DMS 273 (cell line): ENCODE measurements at regions not wholly inside any gene's neighbourhood (a gene's known extent, or its start where the extent isn't known, plus 50 kb on each side); places are given as distances from the start of the nearest gene placed in this dataset.

Experiments
- DNase-seq: peaks from one replicate; lab custom pipeline; 2025; ENCODE audit not compliant: unreplicated experiment; lab: John Stamatoyannopoulos, UW

DNA sequence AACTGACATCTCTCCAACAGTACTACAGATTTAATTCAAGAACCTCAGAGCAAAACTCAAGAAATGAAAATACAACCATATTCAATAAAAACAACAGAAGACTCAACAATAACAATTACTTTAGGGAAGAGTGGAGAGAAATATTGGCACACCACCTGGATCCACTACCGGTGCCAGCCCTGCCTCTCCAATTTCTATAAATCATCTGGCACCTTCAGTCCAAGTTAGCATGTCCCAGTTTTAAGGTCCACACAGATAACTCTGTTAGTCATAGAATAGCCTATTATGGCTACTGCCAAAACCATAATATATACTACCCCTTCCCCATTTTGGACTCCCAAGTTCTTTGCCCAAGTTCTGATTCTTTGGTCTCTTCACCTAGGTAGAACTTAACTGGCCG is 69.9 kb upstream of the PSMA6 start:
- no peak for DNase-seq

DNA sequence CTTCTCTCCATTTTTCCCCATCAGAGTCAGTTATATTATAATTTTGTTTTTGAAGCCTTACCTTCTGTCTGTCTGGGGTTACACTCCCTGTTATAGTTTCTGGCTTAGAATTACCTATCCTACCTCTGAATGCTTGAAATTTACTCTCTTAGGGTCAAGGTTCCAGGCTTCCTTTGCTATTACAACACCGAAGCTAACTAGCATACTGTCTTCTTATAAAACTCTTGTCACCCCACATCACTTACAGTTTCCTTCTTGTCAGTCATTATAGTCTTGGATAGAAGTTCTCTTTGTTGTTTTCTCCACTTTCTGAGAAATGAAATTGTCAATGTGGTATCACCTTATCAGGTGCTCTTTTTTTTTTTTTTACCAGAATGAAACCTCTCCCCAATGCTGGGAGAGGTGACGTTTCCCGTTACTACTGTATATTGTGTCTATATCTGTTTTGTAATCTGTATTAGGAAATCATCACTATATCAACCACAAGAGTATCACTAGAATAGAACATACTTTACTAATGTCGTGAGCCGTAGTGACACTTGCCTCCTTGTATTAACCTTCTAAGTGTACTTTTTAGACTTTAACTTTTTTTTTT is 69.2 kb upstream of the PSMA6 start:
- DNase-seq = no peak

DNA sequence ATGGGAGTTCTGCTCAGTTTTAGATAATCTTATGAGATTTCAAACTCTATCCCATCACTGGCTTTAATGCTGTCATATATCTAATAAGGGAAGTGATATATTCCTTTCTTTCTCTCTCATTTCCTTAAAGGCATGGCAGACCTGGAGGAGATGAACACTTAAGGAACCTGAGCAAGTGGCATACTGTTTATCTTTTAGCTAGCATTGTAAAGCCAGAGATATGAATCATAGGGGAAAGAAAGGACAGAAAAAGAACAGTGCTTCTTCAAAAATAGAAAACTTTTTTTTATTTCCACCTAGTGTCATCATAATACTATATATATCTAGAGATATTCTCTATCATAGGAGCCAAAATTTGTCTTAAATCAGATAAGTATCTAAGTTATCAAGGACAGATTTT is 68.3 kb upstream of the PSMA6 start:
- no peak for DNase-seq

DNA sequence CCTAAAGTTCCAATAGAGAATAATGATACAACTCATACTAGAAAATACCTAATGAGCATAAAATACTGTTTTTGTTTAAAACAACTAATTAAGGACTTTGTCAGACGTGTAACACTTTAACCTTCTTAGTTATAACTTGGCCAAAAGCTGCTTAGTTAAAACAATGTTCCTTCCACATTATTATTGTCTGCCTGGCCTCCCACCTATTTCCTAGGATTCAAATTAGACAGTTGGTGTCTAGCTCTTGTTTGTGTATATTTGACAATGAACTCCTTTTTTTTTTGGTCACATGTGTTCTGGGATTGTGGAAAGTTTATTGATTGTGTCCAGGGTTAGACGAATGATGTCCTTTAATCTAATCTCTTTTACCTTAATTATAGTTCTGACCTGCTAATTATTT is 67.6 kb upstream of the PSMA6 start:
- DNase-seq = no peak

DNA sequence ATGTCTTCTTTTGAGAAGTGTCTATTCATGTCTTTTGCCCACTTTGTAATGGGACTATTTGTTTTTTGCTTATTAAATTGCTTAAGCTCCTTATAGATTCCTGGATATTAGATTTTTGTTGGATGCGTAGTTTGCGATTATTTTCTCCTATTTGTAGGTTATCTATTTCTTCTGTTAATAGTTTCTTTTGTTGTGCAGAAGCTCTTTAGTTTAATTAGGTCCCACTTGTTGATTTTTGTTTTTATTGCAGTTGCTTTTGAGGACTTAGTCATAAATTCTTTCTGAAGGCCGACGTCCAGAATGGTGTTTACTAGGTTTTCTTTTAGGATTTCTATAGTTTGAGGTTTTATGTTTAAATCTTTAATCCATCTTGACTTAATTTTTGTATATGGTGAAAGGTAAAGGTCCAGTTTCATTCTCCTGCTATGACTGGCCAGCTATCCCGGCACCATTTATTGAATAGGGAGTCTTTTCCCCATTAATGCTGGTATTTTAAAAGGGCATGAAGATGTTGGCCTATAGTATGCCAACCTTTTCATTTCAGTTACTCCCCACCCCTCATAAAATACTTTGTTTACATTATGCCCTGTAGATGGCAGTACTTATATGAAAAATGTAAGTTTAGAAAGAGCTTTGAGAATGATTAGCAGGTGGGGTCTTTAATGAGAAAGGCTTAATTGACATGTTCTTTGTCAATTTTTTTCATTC is 62.9 kb upstream of the PSMA6 start:
- peak; percentile 40 for DNase-seq

DNA sequence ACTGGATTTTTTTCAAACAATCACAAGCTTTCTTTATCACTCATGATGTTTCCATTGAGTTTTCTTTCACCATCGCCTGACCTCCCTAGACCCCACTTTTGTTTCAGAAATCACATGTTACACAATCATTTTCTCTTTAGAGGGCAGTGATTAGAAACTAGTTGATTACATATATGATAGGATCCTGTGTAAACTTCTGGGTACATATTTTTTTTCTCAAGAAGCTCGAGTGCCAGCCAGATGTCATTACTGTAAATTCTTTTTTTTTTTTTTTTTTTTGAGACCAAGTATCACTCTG is 62.4 kb upstream of the PSMA6 start:
- no peak for DNase-seq

DNA sequence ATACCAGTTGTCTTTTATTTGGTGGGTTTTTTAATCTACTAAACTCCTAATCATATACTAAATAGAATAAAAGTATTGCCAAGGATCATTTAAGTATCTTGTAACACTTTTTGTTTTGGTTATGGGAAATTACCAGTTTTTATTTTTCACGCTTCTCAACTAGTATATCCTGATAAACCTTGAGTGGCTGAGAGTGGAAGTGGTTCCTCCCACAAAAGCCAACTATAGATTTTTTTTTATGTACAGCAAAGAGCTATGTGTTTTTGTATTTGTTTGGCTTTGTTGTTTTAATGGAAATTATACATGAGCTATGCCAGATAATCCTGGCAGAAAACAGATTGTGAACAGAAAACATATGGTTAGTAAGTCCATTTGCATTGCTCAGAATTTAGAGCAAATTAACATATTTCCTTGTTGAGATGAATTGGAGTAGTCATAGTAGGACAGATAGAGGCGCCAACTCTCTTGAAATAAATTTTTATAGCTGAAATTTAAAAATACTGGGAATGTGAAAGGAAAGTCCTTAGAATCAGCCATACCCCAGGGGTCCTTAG is 60.9 kb upstream of the PSMA6 start:
- peak; percentile 56 for DNase-seq

DNA sequence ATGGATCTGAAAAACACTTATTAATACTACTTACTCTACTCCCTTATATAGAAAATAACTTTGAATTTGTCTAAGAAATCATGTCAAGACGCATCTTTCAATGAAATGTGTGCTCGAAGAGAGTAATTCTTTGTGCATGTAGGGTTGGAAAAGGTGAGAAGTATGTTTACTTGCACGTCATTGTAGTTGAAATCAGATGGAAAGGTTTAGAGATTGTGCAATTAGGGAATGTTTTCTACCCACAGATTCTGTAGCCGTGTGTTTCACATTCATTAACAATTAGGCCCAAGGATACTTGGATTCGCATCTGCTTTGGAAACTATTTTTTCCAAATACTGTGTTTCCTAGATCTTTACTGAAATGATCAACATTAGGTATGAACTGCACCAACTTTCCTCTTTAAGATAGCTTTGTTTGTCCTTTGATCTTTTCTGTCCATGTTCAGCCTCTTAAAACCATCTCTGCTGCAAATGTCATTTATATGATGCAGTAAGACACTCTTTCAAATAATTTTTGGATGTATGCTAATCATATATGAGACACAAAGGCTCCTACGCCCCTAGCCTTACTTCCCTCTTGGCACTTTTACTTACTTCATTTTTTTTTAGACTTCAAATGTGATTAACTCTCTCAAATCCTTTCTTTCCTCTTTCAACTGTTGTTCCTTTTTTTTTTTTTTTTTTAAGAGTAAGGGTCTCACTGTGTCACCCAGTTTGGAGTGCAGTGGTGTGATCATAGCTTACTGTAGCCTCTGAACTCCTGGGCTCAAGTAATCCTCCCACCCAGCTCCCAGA is 58.0 kb upstream of the PSMA6 start:
- no peak for DNase-seq

DNA sequence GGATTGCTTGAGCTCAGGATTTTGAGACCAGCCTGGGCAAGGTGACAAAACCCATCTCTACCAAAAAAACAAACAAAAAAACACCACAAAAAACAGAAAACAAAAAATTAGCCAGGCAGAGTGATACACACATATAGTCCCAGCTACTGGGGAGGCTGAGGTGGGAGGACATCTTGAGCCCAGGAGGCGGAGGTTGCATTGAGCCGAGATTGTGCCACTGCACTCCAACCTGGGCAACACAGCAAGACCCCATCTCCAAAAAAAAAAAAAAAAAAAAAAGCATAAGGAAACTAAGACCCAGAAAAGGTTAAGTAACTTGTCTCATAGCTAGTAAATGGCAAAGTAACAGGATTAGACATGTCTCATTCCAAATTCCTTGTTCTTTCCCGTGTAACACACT is 56.3 kb upstream of the PSMA6 start:
- DNase-seq = no peak

DNA sequence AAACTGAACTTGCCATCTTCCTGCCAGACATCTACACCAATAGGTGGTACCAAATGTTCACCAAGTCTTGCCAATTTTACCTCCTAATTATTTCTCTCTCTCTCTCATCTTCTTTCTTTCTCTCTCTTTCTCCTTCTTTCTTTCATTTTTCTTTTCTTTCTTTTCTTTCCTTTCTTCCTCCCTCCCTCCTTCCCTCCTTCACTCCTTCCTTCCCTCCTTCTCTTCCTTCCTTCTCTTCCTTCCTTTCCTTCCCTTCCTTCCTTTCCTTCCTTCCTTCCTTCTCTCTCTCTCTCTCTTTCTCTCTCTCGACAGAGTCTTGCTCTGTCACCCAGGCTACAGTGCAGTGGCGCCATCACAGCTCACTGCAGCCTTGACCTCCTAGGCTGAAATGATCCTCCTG is 55.4 kb upstream of the PSMA6 start:
- DNase-seq = no peak

DNA sequence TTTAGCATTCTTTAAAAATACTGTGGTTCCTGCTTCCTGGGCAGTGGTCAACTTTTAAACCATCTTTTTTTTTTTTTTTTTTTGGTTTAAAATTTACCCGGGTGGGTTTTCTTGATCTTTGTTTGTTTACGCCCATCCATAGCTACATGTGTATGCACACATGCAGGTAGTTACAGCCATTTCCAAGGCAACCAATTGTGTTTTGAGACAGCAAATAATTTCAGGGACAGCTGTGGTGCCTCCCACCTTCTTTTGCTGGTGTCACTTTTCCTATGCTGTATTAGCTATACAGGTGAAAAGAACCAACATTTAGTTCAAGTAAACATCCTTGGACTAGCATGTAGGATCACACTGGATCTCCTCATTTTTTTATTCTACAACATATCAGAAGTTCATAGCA is 52.0 kb upstream of the PSMA6 start:
- DNase-seq = no peak
